ENCODE measurements at regions not wholly inside any gene's neighbourhood (a gene's known extent, or its start where the extent isn't known, plus 50 kb on each side); places are given as distances from the start of the nearest gene placed in this dataset.
A peak's percentile ranks its signal among the peaks of the same experiment; 100 is the strongest.
"Not testable (repeated sequence)": the region's sequence is repeated elsewhere in the genome, so short reads cannot be mapped to it uniquely, and the experiment has no call there.

- DNase-seq (ENCODE audit: low read depth): peak; percentile 17
Observed at GRCh38 chr3:187999821-188000220, 154.1 kb upstream of the LPP start.

GRCh38 chr3:188000361-188000861 lies 153.5 kb upstream of the LPP start:
- no peak for DNase-seq (ENCODE audit: low read depth)

- no peak for DNase-seq (ENCODE audit: low read depth)
Observed at GRCh38 chr3:188001093-188001492, 152.9 kb upstream of the LPP start.

GRCh38 chr3:188001926-188002325 lies 152.0 kb upstream of the LPP start:
- no peak for DNase-seq (ENCODE audit: low read depth)

- DNase-seq (ENCODE audit: low read depth): no peak
Observed at GRCh38 chr3:188002626-188003138, 151.3 kb upstream of the LPP start.

GRCh38 chr3:188003188-188004171 lies 150.5 kb upstream of the LPP start:
- no peak for DNase-seq (ENCODE audit: low read depth)

- DNase-seq (ENCODE audit: low read depth): no peak
Observed at GRCh38 chr3:188006726-188007393, 147.1 kb upstream of the LPP start.

GRCh38 chr3:188007897-188008296 lies 146.1 kb upstream of the LPP start:
- no peak for DNase-seq (ENCODE audit: low read depth)

GRCh38 chr3:188008582-188009213 lies 145.3 kb upstream of the LPP start:
- no peak for DNase-seq (ENCODE audit: low read depth)

GRCh38 chr3:188010478-188010877 lies 143.5 kb upstream of the LPP start:
- DNase-seq (ENCODE audit: low read depth): no peak

- no peak for DNase-seq (ENCODE audit: low read depth)
Observed at GRCh38 chr3:188019727-188020126, 134.2 kb upstream of the LPP start.

GRCh38 chr3:188021041-188021440 lies 132.9 kb upstream of the LPP start:
- no peak for DNase-seq (ENCODE audit: low read depth)

- no peak for DNase-seq (ENCODE audit: low read depth)
Observed at GRCh38 chr3:188021502-188022040, 132.4 kb upstream of the LPP start.

- DNase-seq (ENCODE audit: low read depth): not testable (repeated sequence)
Observed at GRCh38 chr3:188022902-188023301, 131.1 kb upstream of the LPP start.

GRCh38 chr3:188025555-188025954 lies 128.4 kb upstream of the LPP start:
- DNase-seq (ENCODE audit: low read depth): no peak

- DNase-seq (ENCODE audit: low read depth): no peak
Observed at GRCh38 chr3:188026191-188026968, 127.6 kb upstream of the LPP start.

- DNase-seq (ENCODE audit: low read depth): no peak
Observed at GRCh38 chr3:188031121-188031520, 122.8 kb upstream of the LPP start.

GRCh38 chr3:188034989-188035388 lies 119.0 kb upstream of the LPP start:
- no peak for DNase-seq (ENCODE audit: low read depth)

GRCh38 chr3:188036375-188037194 lies 117.4 kb upstream of the LPP start:
- no peak for DNase-seq (ENCODE audit: low read depth)

- DNase-seq (ENCODE audit: low read depth): no peak
Observed at GRCh38 chr3:188037195-188037718, 116.7 kb upstream of the LPP start.
